CD4-positive, alpha-beta T cell treated with Interleukin-15 for 1 hour (primary cell): ENCODE measurements at regions not wholly inside any gene's neighbourhood (a gene's known extent, or its start where the extent isn't known, plus 50 kb on each side); places are given as distances from the start of the nearest gene placed in this dataset.
A peak's percentile ranks its signal among the peaks of the same experiment; 100 is the strongest.

Experiments
- DNase-seq: peaks from one replicate; pipeline ENCODE4 v3.0.0-alpha.2; 2020

DNA sequence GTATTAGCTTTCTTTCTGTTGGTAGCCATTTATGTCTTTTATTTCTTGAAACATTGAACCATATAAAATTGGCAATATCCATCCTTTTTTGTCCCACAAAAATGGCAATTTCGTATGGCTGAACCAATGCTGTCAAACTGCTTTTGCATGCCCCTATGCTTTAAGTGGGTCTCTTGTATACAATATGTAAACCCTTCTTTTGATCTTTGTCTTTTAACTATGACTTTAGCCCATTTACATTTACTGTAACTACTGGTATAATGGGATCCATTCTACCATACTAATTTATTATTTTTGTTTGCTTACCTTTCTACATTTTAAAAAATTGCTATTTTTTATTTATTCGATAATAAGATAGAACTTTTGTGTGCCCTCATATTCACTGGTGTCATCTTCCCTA, 93.4 kb downstream of the TENT4A start:
- DNase-seq, result no peak

GRCh38 chr5:6808462-6808861, 95.2 kb downstream of the TENT4A start:
- no peak for DNase-seq

GRCh38 chr5:6810641-6811405, 97.6 kb downstream of the TENT4A start:
- no peak for DNase-seq

DNA sequence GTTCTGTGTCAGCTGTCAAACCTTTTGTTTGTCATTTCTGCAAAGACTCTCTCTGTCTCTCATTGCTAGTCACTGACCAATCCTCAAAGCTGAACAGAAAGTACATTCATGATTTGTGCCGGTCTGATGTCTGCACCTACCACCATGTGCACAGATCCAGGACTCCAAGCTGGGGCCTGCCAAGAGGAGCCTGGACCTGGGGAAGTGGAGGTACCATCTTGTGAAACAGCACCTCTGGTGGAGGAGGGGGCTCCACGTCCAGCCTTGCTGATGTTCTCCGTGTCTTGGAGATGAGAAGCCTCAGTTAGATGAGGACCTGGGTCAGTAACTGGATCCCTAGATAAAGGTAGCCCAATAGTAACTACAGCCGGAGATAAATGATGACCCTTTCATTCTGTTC, 98.9 kb downstream of the TENT4A start:
- no peak for DNase-seq

- DNase-seq, result no peak
Measured at GRCh38 chr5:6812800-6813731, 99.8 kb downstream of the TENT4A start.

GRCh38 chr5:6814816-6815215, 101.6 kb downstream of the TENT4A start:
- DNase-seq, result no peak

DNA sequence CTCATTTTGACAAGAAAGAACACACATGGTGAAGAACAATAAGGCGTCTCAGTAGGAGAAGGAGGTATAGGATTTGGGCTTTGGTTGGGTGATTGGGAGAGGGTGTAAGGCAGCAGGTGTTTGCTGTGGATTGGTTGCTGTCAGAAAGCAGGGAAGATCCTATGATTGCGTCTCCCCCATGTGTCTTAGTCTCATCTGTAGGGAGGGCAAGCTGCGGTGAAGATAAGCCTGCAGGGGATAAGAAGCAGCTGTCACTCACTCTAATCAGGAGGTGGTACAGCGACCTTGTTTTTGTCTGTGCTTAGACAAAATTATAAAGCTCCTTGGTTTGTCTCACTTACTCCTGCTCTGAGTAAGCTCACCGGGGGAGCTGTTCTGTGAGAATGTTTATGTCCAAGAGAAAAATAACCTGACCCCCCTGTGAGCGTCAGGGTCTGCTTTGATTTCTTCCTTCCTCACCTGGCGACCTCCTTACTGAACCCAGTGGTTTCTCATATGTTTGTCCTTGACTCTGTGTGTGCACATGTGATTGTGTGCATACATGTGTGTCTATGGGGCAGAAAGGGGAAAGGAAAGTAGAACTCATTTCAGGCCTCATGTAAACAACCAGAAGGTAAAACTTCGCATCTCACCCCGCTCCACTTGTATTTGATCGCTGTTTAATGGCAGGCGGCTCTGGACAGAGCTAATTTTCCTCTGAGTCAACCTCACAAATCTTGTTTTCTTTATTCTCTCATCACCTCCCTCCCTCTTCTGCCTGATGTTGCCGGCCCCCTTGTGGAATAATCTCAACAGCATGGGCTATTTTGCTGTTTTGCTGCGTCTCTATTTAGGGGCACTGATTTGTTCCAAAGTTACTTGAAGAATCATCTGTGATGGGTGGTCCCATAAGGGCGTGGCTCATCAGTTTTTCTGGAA, 105.6 kb downstream of the TENT4A start:
- DNase-seq, result no peak

GRCh38 chr5:6819521-6819920, 106.3 kb downstream of the TENT4A start:
- no peak for DNase-seq

- DNase-seq, result no peak
Measured at GRCh38 chr5:6820851-6821479, 107.7 kb downstream of the TENT4A start.

- no peak for DNase-seq
Measured at GRCh38 chr5:6822068-6822467, 108.8 kb downstream of the TENT4A start.

DNA sequence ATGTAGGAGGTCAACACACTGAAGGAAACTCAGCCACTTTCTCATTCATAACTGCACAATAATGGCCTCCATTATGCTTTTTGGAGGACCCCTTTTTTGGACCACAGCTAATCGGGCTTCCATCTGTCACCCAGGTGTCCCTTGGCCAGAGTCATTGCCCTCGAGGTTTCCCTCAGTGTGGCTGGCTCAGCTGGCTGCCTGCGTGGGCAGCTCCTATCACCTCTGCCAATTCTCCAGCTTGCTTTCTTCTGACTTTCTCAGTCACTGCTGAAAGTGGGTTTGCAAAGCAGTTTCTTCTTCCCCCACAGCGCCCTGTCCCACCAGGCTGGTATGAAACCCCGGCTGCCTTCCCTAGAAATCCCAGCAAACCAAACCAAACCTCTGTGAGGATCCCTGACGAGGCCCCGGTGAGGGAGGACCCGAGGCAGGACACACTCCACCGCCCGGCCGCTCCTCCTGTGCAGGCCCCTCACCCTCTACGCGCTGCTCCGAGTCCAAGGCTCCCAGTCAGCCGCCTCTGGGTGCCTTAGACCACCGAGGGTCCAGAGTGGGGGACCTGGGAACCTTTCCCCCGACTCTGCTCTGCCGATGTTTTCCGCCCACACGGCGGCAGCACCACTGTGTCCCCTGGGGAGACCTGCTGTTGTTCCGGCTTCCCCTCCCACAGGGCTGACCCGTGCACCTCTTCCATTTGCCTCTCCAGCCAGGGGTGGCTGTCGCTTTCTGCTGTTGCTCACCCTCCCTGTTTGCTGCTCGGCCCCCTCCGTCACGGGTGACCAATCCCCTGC, 109.5 kb downstream of the TENT4A start:
- DNase-seq, result no peak

DNA sequence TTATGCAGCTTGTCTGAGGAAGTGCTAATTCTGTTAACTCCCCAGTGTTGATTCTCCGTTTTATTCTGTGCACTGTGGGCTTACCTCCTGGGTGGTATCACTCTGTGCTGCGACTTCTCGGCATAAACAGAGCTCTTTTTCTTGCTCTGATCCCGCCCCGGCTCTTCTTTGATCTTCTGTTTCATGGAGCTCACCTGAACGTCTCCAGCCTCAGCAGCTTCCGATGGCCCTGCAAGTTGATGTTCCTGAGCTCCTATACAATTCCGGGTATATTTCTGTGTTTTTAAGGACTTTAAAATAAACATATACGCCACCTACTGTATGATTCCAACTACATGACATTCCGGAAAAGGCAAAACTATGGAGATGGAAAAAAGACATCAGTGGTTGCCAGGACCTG, 110.8 kb downstream of the TENT4A start:
- DNase-seq, result no peak

DNA sequence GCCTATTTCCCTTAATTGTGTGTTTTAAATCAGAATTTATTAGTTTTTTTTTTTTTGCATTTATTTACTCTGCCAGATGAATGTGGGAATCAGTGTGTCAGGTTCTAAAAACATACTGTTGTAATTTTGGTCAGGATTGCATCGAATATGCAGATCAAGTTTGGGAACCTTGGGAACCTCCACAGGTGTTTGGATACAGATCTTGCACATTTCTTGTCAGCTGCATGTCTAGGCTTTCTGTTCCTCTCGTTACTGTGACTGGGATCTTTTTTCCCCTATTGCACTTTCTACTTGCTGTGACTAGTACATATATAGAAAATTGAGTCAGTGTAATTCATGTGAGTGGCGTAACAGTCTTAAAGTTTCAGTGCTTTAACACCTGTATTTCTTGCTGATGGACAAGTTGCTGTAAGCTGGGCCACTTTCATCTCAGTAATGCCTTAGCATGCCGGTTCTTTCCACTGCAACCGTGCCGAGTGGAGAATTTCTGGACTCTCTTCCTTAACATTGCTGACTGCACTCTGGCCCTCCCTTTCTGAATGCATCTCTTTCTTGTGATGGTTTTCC, 112.5 kb downstream of the TENT4A start:
- DNase-seq, result no peak

GRCh38 chr5:6826756-6827155, 113.5 kb downstream of the TENT4A start:
- no peak for DNase-seq

GRCh38 chr5:6827526-6828219, 114.4 kb downstream of the TENT4A start:
- DNase-seq, result peak; percentile 42

DNA sequence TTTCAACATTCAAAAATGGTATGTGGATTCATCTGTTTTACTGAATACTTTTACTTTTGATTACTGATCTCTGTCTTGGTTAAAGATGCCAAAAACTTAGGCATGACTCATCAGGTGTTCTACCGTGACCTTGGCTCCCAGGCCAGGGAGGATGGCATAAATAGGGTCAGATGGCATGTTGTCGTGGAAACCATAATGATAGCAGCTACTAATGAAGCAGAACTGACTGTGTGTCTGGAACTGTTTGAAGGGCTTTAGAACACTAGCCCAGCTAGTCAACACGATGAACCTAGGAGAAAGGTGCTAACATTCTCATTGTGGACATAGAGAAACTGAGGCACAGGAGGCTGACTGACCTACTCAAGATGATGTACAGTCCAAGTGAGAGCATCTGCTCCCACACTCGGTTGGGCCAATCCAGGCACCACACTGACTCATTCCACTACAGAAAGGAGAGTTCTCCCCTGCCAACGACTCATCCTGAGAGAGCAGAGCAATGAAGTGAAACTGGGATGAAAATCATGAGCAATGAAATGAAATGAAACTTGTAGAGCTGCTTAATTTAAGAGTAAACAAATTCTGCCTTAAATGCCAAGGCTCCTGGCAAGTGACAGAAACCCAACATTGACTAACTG, 116.0 kb downstream of the TENT4A start:
- no peak for DNase-seq

GRCh38 chr5:6830643-6831239, 117.5 kb downstream of the TENT4A start:
- DNase-seq, result no peak

- DNase-seq, result no peak
Measured at GRCh38 chr5:6831678-6832671, 118.7 kb downstream of the TENT4A start.
